HG02623 (cell line): ENCODE measurements at regions not wholly inside any gene's neighbourhood (a gene's known extent, or its start where the extent isn't known, plus 50 kb on each side); places are given as distances from the start of the nearest gene placed in this dataset.
"Not testable (repeated sequence)": the region's sequence is repeated elsewhere in the genome, so short reads cannot be mapped to it uniquely, and the experiment has no call there.

Source experiments
- ATAC-seq: cut with Tn5 transposase; IDR thresholded peaks from one replicate; pipeline ENCODE4 v1.9.1; 2021; ENCODE audit warnings: moderate library complexity; ENCODE audit not compliant: unreplicated experiment

- no peak for ATAC-seq
These were observed 193.6 kb downstream of the FAM43A start for GRCh38 chr3:194879126-194879877.

DNA sequence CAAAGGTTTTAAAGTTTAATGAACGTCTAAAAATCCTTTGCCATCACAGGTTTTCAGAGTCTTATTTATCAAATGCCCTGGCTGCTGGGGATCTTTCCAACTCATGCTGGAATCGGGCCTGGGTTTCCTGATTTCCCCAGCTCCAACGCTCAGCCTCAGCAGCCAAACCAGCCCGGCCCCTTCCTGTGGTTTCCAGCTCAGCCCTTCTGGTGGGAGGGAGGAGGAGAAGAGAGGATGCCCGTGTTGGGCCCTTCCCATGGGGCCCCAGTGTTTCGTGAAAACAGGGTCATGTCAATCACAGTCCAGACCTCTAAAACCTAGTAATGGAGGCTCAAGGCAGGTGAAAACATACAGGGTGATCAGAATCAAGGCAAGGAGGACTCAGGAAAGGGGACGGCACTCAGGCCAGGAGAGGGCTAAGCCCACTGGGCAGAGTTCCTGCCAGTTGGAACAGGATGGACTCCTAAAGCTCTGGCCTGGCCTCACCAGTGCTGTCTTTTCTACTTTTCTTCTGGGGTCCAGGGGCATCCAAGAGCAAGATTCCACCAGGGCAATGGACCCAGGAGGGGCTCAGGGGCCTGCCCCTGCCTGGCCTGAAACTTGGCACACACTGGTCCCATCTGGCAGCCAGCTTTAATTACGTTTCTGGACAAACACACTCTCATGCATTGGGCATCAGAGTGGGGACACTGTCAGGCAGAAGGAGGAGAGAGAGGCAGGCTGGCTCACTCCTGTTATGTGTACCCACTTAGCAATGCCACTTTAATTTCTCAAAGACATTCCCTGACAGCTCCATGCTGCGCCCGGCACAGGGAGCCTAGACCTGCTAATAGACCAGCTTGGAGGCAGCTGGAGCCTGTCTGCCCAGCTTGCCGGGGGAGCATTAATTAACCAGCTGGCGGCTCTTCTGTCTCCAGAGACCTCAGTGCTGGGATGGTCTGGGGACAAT lies 194.6 kb downstream of the FAM43A start:
- no peak for ATAC-seq

DNA sequence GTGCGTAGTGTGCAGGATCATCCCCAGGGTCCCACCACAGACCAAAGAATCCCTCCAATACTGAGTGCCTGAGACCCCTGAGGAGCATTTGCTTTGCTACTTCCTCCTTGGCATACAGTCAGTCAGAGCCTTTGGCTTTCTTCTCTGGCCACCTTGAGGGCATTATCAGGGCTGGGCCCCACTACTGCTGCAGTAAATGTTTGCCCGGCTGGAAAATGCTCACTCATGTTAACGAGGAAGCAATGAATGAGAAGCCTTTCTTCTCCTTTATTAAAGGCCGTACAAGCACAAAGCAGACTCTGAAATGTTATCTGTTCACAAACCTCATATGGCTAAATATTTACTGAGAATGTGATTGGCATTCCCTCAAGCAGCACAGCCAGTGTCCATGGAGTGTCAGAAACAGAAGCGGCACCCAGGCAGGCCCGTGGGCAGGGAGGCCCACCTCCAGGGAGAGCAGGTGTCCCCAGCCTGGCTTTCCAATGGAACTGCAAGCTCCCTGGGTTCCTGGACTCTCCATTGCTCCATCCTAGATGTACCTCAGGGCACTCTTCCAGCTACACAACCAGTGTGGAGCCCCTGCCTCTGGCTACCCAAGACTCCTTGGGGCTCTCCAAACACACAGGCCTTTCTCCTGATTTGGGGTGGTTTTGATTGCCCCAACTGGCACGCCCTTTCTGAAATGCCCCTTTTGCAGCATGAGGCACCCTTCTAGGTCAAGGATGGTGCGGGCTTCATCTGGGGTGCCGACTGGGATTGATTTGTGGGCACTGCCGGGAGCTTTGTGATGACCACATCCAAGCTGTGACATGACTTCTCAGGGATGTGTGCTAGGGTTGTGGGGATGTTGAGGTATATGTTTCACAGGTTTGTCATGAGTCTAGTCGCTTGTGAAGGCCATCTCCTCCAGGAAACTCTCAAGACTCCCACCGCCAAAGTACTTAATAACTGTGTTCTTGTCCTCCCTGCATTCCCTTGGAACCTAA lies 195.6 kb downstream of the FAM43A start:
- no peak for ATAC-seq

DNA sequence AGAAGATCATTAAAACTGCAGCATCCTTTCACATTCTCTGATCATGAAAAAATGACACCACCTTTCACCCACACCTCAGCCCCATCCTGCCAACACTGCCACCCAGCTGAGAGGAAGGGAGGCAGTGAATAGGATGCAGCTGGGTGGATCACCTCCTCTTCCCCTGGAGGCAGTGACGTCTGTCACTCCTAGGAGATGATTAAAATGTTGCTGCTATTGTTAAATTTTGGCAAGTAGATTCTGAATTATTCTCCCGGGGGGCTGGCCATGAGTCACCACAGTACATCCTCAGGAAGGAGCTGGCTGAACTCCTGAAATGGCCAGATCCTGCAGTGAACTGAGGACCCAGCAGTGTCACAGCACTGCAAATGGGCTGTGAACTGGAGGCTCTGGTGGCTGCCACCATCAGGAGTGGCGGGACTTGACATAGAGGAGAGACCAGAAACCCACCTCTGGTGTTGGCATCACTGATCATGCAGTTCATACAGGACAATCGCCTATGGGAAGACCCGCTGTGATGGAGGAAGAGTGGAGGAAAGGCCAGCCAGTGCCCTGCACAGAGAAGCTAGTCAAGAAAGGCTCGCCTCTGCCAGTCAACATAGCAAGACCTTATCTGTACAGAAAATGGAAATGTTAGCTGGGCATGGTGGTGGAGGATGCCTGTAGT lies 199.1 kb downstream of the FAM43A start:
- no peak for ATAC-seq

GRCh38 chr3:194885766-194886165 lies 200.1 kb downstream of the FAM43A start:
- ATAC-seq = no peak

- no peak for ATAC-seq
These were observed 201.2 kb downstream of the FAM43A start for GRCh38 chr3:194886836-194887235.

- ATAC-seq = not testable (repeated sequence)
These were observed 202.4 kb downstream of the FAM43A start for GRCh38 chr3:194888062-194888461.

- ATAC-seq = no peak
These were observed 203.2 kb downstream of the FAM43A start for GRCh38 chr3:194888916-194889315.

- no peak for ATAC-seq
These were observed 204.4 kb downstream of the FAM43A start for GRCh38 chr3:194890091-194890490.

GRCh38 chr3:194893121-194893987 lies 207.7 kb downstream of the FAM43A start:
- ATAC-seq = no peak

DNA sequence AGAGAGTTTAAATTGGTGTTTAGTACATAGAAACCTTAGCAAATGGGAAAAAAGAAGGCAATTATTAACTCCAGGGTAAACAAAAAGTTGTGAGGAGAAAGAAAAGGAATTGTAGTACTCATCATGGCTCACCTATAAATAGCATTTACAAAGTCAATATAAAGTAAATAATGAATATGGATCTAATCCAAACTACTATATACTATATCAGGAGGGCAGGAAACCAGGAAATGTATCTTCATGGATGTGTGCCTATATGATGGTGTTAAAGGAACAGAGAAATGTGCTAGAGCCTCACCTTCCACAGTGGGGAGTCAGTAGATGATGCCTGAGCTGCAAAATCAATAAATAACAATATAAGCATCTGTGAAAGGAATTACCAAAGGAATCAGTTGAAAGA lies 208.9 kb downstream of the FAM43A start:
- ATAC-seq = no peak

DNA sequence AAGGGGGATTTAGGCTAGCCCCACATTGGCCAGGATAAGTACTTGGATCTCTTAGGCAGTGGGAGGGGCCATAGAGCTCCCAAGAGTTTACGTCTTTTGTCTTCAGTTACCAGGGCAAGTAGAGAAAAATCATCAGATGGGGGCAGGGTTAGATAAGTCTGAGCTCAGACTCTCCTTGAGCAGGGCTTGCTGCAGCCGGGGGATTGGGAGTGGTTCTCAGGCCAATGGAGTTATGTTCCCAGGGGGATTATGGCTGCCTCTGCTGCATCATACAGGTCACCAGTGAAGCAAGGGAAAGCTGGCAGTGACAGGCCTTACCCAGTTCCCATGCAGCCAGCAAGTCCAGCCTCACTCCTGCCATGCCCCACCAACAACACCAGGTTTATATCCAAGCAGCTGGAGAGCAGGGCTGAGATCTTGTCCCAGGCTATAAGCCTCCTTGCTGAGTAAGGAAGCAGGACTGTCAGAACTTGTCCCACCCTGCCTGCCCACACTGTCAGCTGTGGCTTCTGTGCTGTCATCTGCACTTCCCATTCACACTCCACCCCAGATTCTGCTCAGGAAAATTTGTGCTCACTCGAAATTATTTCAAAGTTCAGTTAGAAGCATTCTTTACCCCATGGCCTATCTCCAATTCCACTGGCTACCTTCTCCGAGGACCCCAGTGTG lies 215.3 kb downstream of the FAM43A start:
- ATAC-seq = no peak

- not testable (repeated sequence) for ATAC-seq
These were observed 217.8 kb downstream of the FAM43A start for GRCh38 chr3:194903447-194903846.

DNA sequence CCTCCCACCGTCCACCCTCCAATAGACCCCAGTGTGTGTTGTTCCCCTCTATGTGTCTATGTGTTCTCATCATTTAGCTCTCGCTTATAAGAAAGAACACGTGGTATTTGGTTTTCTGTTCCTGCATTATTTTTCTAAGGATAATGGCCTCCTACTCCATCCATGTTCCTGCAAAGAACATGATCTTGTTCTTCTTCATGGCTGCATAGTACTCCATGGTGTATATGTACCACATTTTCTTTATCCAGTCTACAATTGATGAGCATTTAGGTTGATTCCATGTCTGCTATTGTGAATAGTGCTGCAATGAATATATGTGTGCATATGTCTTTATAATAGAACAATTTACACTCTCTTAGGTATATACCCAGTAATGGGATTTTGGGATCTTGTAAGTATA lies 219.3 kb downstream of the FAM43A start:
- not testable (repeated sequence) for ATAC-seq

DNA sequence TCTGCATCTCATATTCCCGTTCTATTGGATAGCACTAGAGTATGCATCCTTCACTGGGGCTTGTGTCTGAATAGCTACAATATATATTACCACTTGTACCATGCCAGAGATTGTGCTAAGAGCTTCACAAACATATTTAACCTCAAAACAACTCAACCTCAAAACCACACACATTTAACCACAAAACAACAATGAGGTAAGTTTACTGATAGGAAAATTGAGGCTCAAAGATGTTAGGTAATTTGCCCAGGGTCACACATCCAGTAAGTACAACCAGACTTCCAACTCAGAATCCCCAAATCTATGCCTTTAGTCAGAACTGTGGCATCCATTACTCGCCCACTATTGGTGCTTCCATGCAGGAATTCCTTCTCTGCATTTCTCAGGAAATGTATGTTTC lies 220.0 kb downstream of the FAM43A start:
- ATAC-seq = no peak

- ATAC-seq = no peak
These were observed 220.5 kb downstream of the FAM43A start for GRCh38 chr3:194906229-194906629.

- ATAC-seq = no peak
These were observed 221.4 kb downstream of the FAM43A start for GRCh38 chr3:194906970-194907629.

DNA sequence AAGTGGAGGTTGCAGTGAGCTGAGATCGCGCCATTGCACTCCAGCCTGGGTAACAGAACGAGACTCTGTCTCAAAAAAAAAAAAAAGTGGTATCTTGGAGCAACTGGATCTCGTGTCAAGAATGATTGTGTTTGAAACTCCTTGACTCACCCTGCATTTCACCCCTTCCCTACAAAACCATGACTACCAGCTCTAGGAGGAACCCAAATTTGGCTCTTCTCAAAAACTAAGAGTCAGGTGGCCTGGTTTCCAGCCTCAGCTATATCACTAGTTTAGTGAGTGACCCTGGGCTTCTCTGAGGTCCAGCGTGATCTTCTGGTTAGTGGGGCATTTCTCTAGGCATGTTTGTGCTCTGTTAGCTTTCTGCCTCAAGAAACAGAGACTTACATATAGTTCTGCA lies 222.1 kb downstream of the FAM43A start:
- no peak for ATAC-seq
